ENCODE measurements at regions not wholly inside any gene's neighbourhood (a gene's known extent, or its start where the extent isn't known, plus 50 kb on each side); places are given as distances from the start of the nearest gene placed in this dataset.

- TF ChIP-seq CTCF (conservative IDR thresholded peaks at IDR 0.05; ENCODE audit: low read length) (no peak), EZH2phosphoT487 (IDR thresholded peaks at IDR 0.05; ENCODE audit: borderline replicate concordance, low read depth, low read length) (no peak)
Measured at GRCh38 chr2:206389164-206389563, 54.2 kb upstream of the ADAM23 start.

Data from OCI-LY7 (cell line).